DND-41 (cell line): ENCODE measurements at regions not wholly inside any gene's neighbourhood (a gene's known extent, or its start where the extent isn't known, plus 50 kb on each side); places are given as distances from the start of the nearest gene placed in this dataset.

Experiments used
- EZH2 ChIP-seq: IDR thresholded peaks from 3 replicates; pipeline ENCODE4 v1.6.1; 2012; ENCODE audit warnings: borderline replicate concordance, low read depth, mild to moderate bottlenecking, moderate library complexity, low read length, inconsistent platforms; ENCODE audit not compliant: severe bottlenecking
- TF ChIP-seq, protein P1 (sequence below): IDR thresholded peaks from 2 replicates; pipeline ENCODE4 v1.5.1; 2012; ENCODE audit warnings: borderline replicate concordance, low read length, moderate library complexity, mild to moderate bottlenecking; ENCODE audit not compliant: poor library complexity, severe bottlenecking; ENCODE audit errors: extremely low read depth

DNA sequence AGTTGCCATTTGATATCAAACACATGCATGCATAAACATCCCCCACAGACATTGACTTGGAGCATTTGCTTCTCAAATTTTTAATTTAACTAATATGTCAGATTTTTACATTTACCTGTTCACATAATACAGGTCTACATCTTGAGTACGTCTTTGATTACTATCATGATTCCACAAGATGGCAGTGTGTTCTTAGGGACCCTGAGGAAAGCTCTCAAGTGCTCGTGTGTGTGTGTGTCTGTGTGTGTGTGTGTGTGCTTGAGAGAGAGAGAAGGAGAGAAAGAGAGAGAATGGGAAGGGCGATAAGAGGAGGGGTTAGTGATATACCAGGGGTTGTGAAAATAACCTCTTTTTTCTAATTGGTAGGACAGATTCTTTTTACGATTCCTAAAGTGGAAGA lies 167.1 kb upstream of the OR4E1 start:
- TF ChIP-seq, protein P1, sequence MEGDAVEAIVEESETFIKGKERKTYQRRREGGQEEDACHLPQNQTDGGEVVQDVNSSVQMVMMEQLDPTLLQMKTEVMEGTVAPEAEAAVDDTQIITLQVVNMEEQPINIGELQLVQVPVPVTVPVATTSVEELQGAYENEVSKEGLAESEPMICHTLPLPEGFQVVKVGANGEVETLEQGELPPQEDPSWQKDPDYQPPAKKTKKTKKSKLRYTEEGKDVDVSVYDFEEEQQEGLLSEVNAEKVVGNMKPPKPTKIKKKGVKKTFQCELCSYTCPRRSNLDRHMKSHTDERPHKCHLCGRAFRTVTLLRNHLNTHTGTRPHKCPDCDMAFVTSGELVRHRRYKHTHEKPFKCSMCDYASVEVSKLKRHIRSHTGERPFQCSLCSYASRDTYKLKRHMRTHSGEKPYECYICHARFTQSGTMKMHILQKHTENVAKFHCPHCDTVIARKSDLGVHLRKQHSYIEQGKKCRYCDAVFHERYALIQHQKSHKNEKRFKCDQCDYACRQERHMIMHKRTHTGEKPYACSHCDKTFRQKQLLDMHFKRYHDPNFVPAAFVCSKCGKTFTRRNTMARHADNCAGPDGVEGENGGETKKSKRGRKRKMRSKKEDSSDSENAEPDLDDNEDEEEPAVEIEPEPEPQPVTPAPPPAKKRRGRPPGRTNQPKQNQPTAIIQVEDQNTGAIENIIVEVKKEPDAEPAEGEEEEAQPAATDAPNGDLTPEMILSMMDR, result peak; percentile 11
- no peak for TF ChIP-seq EZH2
